RWPE2 (cell line): ENCODE measurements at regions not wholly inside any gene's neighbourhood (a gene's known extent, or its start where the extent isn't known, plus 50 kb on each side); places are given as distances from the start of the nearest gene placed in this dataset.

ENCODE experiments used
- ATAC-seq: fragments of 200-7000 bp; cut with Tn5 transposase; 3 replicates; pipeline ENCODE4 v1.9.1; 2021; ENCODE audit warnings: low read depth
- DNase-seq: peaks from one replicate; pipeline ENCODE4 v3.0.0-alpha.2; 2020; ENCODE audit warnings: low spot score
- H3K27ac ChIP-seq: fragments of 450-650 bp; 2 replicates; pipeline ENCODE4 v1.5.1; 2017; ENCODE audit warnings: mild to moderate bottlenecking; ENCODE audit not compliant: poor library complexity, severe bottlenecking
- H3K27me3 ChIP-seq: fragments of 250-450 bp; sonication (Bioruptor Pico); 2 replicates; pipeline ENCODE4 v1.5.1; 2021; ENCODE audit warnings: mild to moderate bottlenecking, moderate library complexity; ENCODE audit not compliant: insufficient read depth, poor library complexity, severe bottlenecking
- H3K36me3 ChIP-seq: fragments of 250-450 bp; sonication (Bioruptor Pico); 2 replicates; pipeline ENCODE4 v1.5.1; 2020; ENCODE audit warnings: low read depth, mild to moderate bottlenecking, moderate library complexity
- H3K4me1 ChIP-seq: fragments of 250-450 bp; sonication (Bioruptor Pico); 2 replicates; pipeline ENCODE4 v1.5.1; 2021; ENCODE audit warnings: mild to moderate bottlenecking, moderate library complexity; ENCODE audit not compliant: insufficient read depth, poor library complexity, severe bottlenecking
- H3K4me3 ChIP-seq: fragments of 250-450 bp; sonication (Bioruptor Pico); 2 replicates; pipeline ENCODE4 v1.5.1; 2021; ENCODE audit warnings: mild to moderate bottlenecking, moderate library complexity; ENCODE audit not compliant: severe bottlenecking
- H3K9me3 ChIP-seq: fragments of 250-450 bp; sonication (Bioruptor Pico); 2 replicates; pipeline ENCODE4 v1.5.1; 2021; ENCODE audit warnings: mild to moderate bottlenecking, moderate library complexity; ENCODE audit not compliant: severe bottlenecking
- TF ChIP-seq, protein P1 (sequence below): fragments of 450-650 bp; IDR thresholded peaks from one replicate; pipeline ENCODE4 v1.5.1; 2017; ENCODE audit warnings: mild to moderate bottlenecking, moderate library complexity; ENCODE audit not compliant: poor library complexity, severe bottlenecking

DNA sequence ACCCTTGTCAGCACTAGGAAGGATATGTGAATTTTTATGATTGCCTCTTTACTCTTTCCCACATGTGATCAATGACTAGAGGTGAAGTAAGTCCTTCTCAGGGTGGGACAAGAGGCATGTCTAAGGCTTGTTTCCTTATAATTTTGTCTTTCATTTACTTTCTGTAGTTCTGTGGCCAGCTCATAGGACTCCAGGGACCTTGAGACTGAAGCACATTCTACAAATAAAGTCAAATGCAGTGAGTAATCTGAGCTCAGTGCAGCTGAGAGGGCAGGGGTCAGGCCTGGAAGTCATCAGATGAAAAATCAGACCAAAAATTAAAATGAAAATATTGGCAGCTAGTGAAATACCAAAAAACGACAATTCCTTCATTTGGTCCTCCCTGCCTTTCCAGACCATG lies 424.7 kb upstream of the THBS1 start:
- Histone ChIP-seq H3K4me1 (no peaks in the 10 kb centered on the region), H3K27me3 (no peaks in the 10 kb centered on the region), H3K4me3 (no peak overlapping the region), H3K36me3 (no peaks in the 10 kb centered on the region), H3K9me3 (no peaks in the 10 kb centered on the region), H3K27ac (no peak overlapping the region)
- DNase-seq (no peak), ATAC-seq (no peak)
- TF ChIP-seq, protein P1, sequence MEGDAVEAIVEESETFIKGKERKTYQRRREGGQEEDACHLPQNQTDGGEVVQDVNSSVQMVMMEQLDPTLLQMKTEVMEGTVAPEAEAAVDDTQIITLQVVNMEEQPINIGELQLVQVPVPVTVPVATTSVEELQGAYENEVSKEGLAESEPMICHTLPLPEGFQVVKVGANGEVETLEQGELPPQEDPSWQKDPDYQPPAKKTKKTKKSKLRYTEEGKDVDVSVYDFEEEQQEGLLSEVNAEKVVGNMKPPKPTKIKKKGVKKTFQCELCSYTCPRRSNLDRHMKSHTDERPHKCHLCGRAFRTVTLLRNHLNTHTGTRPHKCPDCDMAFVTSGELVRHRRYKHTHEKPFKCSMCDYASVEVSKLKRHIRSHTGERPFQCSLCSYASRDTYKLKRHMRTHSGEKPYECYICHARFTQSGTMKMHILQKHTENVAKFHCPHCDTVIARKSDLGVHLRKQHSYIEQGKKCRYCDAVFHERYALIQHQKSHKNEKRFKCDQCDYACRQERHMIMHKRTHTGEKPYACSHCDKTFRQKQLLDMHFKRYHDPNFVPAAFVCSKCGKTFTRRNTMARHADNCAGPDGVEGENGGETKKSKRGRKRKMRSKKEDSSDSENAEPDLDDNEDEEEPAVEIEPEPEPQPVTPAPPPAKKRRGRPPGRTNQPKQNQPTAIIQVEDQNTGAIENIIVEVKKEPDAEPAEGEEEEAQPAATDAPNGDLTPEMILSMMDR = no peak

DNA sequence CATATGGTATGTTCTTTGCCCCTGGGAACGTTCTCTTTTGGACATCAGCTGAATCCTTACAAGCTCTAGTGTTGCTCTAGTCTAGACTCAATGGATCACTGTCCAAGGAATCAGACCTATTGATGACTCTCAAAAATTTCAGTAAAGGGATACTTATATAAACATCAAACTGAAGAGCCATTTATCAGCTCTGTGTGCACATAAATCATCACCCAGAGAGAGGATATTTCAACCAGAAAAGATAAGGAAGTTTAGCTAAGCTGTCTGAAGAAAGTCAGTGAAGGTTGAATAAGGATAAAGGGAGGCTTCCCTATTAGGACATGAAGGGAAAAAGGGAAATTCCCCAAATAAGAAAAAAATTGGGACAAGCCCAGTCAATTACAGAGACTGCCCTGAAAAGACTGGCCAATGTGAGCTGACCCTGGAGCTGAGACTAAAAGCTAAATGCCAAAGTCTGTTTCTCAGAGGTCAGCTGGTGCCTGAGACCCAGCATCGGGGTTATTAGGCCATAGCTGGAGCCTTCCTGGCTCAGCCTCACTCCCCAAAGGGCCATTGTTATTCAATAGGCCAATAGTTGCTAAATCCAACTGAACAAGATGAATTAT lies 424.1 kb upstream of the THBS1 start:
- DNase-seq (no peak), ATAC-seq (no peak)
- Histone ChIP-seq H3K36me3 (no peaks in the 10 kb centered on the region), H3K4me3 (no peak overlapping the region), H3K4me1 (no peaks in the 10 kb centered on the region), H3K27me3 (no peaks in the 10 kb centered on the region), H3K9me3 (no peaks in the 10 kb centered on the region), H3K27ac (no peak overlapping the region)
- TF ChIP-seq, protein P1 = no peak

DNA sequence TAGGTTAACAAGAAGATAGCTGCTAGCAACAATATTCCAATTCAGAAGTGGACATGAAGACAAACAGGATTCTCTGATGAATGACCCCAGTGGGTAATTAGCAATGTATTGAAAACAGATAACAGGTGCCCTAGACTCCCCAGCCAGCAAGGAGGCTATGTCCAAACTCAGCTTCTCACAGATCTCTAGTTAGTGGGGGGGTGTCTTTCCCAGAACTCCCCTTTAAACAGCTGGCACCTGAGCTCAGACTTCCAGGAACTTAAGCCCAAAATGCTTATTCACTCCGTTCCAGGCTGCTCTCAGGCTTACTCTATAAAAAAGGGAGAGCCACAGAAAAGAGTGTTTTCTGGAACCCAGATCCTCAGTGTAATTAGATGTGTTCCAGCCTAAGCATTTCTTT lies 423.0 kb upstream of the THBS1 start:
- no peaks in the 10 kb centered on the region for H3K4me1 ChIP-seq
- H3K27me3 ChIP-seq = no peaks in the 10 kb centered on the region
- no peak overlapping the region for H3K4me3 ChIP-seq
- H3K36me3 ChIP-seq = no peaks in the 10 kb centered on the region
- ATAC-seq = no peak
- TF ChIP-seq, protein P1 = no peak
- no peaks in the 10 kb centered on the region for H3K9me3 ChIP-seq
- no peak for DNase-seq
- no peak overlapping the region for H3K27ac ChIP-seq

DNA sequence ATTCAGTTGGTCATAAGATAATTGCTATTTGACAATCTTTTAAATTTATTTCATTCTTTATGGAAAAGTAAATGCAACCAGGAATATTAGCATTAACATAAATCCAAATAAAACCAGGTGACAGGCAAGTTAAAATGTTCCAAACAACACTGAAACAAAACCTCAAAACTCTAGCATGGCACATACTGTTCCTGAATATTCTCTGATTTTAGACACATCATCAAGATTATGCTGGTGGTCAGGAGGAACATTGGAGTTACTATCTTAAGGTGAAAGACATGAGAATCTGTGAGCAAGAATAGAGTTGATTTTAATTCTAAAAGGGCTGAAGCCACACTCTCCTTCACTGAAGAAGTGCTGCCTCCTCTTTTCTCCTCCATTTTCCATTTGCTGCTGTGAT lies 421.0 kb upstream of the THBS1 start:
- Histone ChIP-seq H3K27ac (no peak overlapping the region), H3K4me1 (no peaks in the 10 kb centered on the region), H3K27me3 (no peaks in the 10 kb centered on the region), H3K4me3 (no peak overlapping the region), H3K9me3 (no peaks in the 10 kb centered on the region), H3K36me3 (no peaks in the 10 kb centered on the region)
- TF ChIP-seq, protein P1 = no peak
- DNase-seq (no peak), ATAC-seq (no peak)

DNA sequence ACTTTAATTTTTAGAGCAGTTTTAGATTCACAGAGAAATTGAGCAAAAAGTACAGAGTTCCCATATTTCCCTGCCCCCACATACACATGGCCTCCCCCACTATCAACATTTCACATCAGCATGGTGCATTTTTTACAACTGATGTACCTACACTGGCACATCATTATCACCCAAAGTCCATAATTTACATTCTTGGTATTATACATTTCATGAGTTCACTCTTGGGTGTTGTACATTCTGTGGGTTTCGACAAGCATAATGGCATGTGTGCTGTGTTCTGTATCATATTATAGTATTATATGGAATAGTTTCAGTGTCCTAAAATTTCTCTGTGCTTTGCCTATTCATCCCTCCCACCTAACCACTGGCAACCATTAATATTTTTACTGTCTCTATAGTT lies 419.8 kb upstream of the THBS1 start:
- DNase-seq = no peak
- Histone ChIP-seq H3K27ac (no peak overlapping the region), H3K9me3 (no peaks in the 10 kb centered on the region), H3K4me3 (no peak overlapping the region), H3K27me3 (no peaks in the 10 kb centered on the region), H3K36me3 (no peaks in the 10 kb centered on the region), H3K4me1 (no peaks in the 10 kb centered on the region)
- no peak for ATAC-seq
- TF ChIP-seq, protein P1 = no peak
